ENCODE measurements at regions not wholly inside any gene's neighbourhood (a gene's known extent, or its start where the extent isn't known, plus 50 kb on each side); places are given as distances from the start of the nearest gene placed in this dataset.

DNA sequence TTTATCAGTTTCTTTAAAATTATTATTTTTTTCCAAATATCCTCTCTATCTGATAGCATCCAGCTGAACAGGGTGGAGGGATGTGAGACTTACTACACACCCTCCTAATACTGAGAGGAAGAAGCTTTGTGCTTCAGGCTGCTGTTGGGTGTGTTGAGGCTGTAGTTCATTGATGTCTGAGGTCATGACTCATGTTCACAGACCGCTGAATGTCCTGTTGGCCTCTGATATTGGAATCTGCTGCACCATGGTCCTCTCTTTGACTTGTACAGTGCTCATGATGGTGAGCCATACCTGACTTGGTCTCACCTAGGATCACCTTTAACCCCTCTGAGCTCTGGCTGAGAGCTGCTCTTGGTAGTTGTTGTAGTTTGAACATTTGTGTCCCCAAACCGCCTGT, 302.9 kb downstream of the SATB1 start:
- no peak for ATAC-seq
- no peaks in the 10 kb centered on the region for H3K9me3 Mint-ChIP-seq
- H3K36me3 Mint-ChIP-seq (ENCODE audit: low read depth): no peaks in the 10 kb centered on the region
- H3K27me3 Mint-ChIP-seq (ENCODE audit: insufficient read depth, low read depth, poor library complexity): peaks cover 2% of the 10 kb centered on the region
- 0 out of 2 replicates have a peak, but pooled peaks cover 8% of the 10 kb centered on the region for H3K9me2 ChIP-seq (ENCODE audit: insufficient read depth)
- no peak overlapping the region for H3K4me3 ChIP-seq
- no peaks in the 10 kb centered on the region for H3K4me1 ChIP-seq (ENCODE audit: insufficient read depth)
- H3K4me2 ChIP-seq: no peak overlapping the region
- no peak overlapping the region for H3K4me3 Mint-ChIP-seq
- H4K20me1 ChIP-seq (replicated peaks; ENCODE audit: insufficient read depth): no peaks in the 10 kb centered on the region
- TF ChIP-seq, protein P1, sequence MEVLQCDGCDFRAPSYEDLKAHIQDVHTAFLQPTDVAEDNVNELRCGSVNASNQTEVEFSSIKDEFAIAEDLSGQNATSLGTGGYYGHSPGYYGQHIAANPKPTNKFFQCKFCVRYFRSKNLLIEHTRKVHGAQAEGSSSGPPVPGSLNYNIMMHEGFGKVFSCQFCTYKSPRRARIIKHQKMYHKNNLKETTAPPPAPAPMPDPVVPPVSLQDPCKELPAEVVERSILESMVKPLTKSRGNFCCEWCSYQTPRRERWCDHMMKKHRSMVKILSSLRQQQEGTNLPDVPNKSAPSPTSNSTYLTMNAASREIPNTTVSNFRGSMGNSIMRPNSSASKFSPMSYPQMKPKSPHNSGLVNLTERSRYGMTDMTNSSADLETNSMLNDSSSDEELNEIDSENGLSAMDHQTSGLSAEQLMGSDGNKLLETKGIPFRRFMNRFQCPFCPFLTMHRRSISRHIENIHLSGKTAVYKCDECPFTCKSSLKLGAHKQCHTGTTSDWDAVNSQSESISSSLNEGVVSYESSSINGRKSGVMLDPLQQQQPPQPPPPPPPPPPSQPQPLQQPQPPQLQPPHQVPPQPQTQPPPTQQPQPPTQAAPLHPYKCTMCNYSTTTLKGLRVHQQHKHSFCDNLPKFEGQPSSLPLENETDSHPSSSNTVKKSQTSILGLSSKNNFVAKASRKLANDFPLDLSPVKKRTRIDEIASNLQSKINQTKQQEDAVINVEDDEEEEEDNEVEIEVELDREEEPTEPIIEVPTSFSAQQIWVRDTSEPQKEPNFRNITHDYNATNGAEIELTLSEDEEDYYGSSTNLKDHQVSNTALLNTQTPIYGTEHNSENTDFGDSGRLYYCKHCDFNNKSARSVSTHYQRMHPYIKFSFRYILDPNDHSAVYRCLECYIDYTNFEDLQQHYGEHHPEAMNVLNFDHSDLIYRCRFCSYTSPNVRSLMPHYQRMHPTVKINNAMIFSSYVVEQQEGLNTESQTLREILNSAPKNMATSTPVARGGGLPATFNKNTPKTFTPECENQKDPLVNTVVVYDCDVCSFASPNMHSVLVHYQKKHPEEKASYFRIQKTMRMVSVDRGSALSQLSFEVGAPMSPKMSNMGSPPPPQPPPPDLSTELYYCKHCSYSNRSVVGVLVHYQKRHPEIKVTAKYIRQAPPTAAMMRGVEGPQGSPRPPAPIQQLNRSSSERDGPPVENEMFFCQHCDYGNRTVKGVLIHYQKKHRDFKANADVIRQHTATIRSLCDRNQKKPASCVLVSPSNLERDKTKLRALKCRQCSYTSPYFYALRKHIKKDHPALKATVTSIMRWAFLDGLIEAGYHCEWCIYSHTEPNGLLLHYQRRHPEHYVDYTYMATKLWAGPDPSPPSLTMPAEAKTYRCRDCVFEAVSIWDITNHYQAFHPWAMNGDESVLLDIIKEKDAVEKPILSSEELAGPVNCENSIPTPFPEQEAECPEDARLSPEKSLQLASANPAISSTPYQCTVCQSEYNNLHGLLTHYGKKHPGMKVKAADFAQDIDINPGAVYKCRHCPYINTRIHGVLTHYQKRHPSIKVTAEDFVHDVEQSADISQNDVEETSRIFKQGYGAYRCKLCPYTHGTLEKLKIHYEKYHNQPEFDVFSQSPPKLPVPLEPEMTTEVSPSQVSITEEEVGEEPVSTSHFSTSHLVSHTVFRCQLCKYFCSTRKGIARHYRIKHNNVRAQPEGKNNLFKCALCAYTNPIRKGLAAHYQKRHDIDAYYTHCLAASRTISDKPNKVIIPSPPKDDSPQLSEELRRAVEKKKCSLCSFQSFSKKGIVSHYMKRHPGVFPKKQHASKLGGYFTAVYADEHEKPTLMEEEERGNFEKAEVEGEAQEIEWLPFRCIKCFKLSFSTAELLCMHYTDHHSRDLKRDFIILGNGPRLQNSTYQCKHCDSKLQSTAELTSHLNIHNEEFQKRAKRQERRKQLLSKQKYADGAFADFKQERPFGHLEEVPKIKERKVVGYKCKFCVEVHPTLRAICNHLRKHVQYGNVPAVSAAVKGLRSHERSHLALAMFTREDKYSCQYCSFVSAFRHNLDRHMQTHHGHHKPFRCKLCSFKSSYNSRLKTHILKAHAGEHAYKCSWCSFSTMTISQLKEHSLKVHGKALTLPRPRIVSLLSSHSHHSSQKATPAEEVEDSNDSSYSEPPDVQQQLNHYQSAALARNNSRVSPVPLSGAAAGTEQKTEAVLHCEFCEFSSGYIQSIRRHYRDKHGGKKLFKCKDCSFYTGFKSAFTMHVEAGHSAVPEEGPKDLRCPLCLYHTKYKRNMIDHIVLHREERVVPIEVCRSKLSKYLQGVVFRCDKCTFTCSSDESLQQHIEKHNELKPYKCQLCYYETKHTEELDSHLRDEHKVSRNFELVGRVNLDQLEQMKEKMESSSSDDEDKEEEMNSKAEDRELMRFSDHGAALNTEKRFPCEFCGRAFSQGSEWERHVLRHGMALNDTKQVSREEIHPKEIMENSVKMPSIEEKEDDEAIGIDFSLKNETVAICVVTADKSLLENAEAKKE (CRISPR knock-in tag; IDR thresholded peaks at IDR 0.05): no peak
- TF ChIP-seq, protein P2, sequence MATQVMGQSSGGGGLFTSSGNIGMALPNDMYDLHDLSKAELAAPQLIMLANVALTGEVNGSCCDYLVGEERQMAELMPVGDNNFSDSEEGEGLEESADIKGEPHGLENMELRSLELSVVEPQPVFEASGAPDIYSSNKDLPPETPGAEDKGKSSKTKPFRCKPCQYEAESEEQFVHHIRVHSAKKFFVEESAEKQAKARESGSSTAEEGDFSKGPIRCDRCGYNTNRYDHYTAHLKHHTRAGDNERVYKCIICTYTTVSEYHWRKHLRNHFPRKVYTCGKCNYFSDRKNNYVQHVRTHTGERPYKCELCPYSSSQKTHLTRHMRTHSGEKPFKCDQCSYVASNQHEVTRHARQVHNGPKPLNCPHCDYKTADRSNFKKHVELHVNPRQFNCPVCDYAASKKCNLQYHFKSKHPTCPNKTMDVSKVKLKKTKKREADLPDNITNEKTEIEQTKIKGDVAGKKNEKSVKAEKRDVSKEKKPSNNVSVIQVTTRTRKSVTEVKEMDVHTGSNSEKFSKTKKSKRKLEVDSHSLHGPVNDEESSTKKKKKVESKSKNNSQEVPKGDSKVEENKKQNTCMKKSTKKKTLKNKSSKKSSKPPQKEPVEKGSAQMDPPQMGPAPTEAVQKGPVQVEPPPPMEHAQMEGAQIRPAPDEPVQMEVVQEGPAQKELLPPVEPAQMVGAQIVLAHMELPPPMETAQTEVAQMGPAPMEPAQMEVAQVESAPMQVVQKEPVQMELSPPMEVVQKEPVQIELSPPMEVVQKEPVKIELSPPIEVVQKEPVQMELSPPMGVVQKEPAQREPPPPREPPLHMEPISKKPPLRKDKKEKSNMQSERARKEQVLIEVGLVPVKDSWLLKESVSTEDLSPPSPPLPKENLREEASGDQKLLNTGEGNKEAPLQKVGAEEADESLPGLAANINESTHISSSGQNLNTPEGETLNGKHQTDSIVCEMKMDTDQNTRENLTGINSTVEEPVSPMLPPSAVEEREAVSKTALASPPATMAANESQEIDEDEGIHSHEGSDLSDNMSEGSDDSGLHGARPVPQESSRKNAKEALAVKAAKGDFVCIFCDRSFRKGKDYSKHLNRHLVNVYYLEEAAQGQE (IDR thresholded peaks at IDR 0.05; ENCODE audit: unreplicated experiment): no peak
- TF ChIP-seq ZNF331 (CRISPR knock-in tag; IDR thresholded peaks at IDR 0.05; ENCODE audit: low read depth) (no peak), ETS1 (IDR thresholded peaks at IDR 0.05) (no peak), EZH2phosphoT487 (IDR thresholded peaks at IDR 0.05; ENCODE audit: unreplicated experiment) (no peak), ZNF114 (CRISPR knock-in tag; IDR thresholded peaks at IDR 0.05) (no peak), NANOG (IDR thresholded peaks at IDR 0.05; ENCODE audit: borderline replicate concordance) (no peak), CREB1 (CRISPR knock-in tag; IDR thresholded peaks at IDR 0.05; ENCODE audit: low read depth) (no peak), STAT1 (IDR thresholded peaks at IDR 0.05; ENCODE audit: unreplicated experiment) (no peak)
- no peaks in the 10 kb centered on the region for H3K27me3 ChIP-seq (ENCODE audit: insufficient read depth)
- no peak overlapping the region for H2AFZ ChIP-seq
- H3K79me2 ChIP-seq (replicated peaks; ENCODE audit: insufficient read depth): no peaks in the 10 kb centered on the region
- DNase-seq (ENCODE audit: low spot score): no peak
- no peaks in the 10 kb centered on the region for H3F3A ChIP-seq (replicated peaks; ENCODE audit: low read depth)
- no peaks in the 10 kb centered on the region for H3K36me3 ChIP-seq (ENCODE audit: insufficient read depth)
- H3K27ac ChIP-seq (ENCODE audit: low read depth): no peak overlapping the region
- H3K27ac Mint-ChIP-seq: no peak overlapping the region
- H3K4me1 Mint-ChIP-seq: peaks cover 1% of the 10 kb centered on the region; the same call in 2 of the 3 replicates
